Mesodermal cell (in vitro differentiated cells): ENCODE measurements at regions not wholly inside any gene's neighbourhood (a gene's known extent, or its start where the extent isn't known, plus 50 kb on each side); places are given as distances from the start of the nearest gene placed in this dataset.

ENCODE experiments used
- H3K27ac ChIP-seq: 2 replicates; pipeline ENCODE4 v1.7.0; 2013; ENCODE audit warnings: mild to moderate bottlenecking, low read depth, low read length, moderate library complexity; ENCODE audit not compliant: severe bottlenecking
- H3K36me3 ChIP-seq: 2 replicates; pipeline ENCODE4 v1.7.1; 2013; ENCODE audit warnings: mild to moderate bottlenecking, low read length, moderate library complexity; ENCODE audit not compliant: control insufficient read depth, insufficient read depth
- H3K4me1 ChIP-seq: one replicate; pipeline ENCODE4 v1.7.1; 2013; ENCODE audit warnings: mild to moderate bottlenecking, low read length; ENCODE audit not compliant: insufficient read depth, control insufficient read depth, poor library complexity, severe bottlenecking
- H3K4me3 ChIP-seq: 2 replicates; pipeline ENCODE4 v1.7.0; 2013; ENCODE audit warnings: low read length, control low read depth, mild to moderate bottlenecking; ENCODE audit not compliant: insufficient read depth, poor library complexity, severe bottlenecking; ENCODE audit errors: extremely low read depth
- H3K9me3 ChIP-seq: 2 replicates; pipeline ENCODE4 v1.7.1; 2013; ENCODE audit warnings: mild to moderate bottlenecking, low read length, moderate library complexity; ENCODE audit not compliant: control insufficient read depth
- WGBS, 2 experiments: methylation state at CpG; one replicate each; pipeline ENCODE4 v1.1.5; 2013; ENCODE audit warnings: missing lambda C conversion rate in 2 of 2; ENCODE audit not compliant: insufficient coverage in 2 of 2; 5-methylcytosine and 5-hydroxymethylcytosine counted together

GRCh38 chr5:167995844-167996425, 295.5 kb upstream of the WWC1 start:
- WGBS, 2 experiments, result 90 to 95% methylated on average over 10 of the region's 11 CpGs
- H3K36me3 ChIP-seq, result no peaks in the 10 kb centered on the region
- H3K4me1 ChIP-seq, result peaks cover 8% of the 10 kb centered on the region
- H3K9me3 ChIP-seq, result no peaks in the 10 kb centered on the region
- no peak overlapping the region for H3K4me3 ChIP-seq
- H3K27ac ChIP-seq, result no peak overlapping the region

GRCh38 chr5:167998148-167998767, 293.2 kb upstream of the WWC1 start:
- H3K9me3 ChIP-seq, result no peaks in the 10 kb centered on the region
- H3K4me3 ChIP-seq, result no peak overlapping the region
- 75 to 93% methylated on average over 1 to 3 of the region's 6 CpGs for WGBS, 2 experiments
- peaks cover 8% of the 10 kb centered on the region for H3K4me1 ChIP-seq
- no peaks in the 10 kb centered on the region for H3K36me3 ChIP-seq
- no peak overlapping the region for H3K27ac ChIP-seq

GRCh38 chr5:167999182-167999581, 292.3 kb upstream of the WWC1 start:
- Histone ChIP-seq H3K4me1 (peaks cover 8% of the 10 kb centered on the region), H3K36me3 (no peaks in the 10 kb centered on the region), H3K9me3 (no peaks in the 10 kb centered on the region), H3K4me3 (no peak overlapping the region), H3K27ac (no peak overlapping the region)
- 81 to 90% methylated on average over 1 to 2 of the region's 2 CpGs for WGBS, 2 experiments

GRCh38 chr5:168001318-168001717, 290.1 kb upstream of the WWC1 start:
- no peak overlapping the region for H3K27ac ChIP-seq
- H3K4me3 ChIP-seq, result no peak overlapping the region
- H3K4me1 ChIP-seq, result peaks cover 8% of the 10 kb centered on the region
- H3K36me3 ChIP-seq, result no peaks in the 10 kb centered on the region
- no peaks in the 10 kb centered on the region for H3K9me3 ChIP-seq
- WGBS, 2 experiments, result no CpG with 5 or more reads among the region's 2 CpGs

- WGBS, 2 experiments, result 92 to 100% methylated on average over 1 of the region's 4 CpGs
- no peak overlapping the region for H3K27ac ChIP-seq
- H3K36me3 ChIP-seq, result no peaks in the 10 kb centered on the region
- no peak overlapping the region for H3K4me3 ChIP-seq
- H3K9me3 ChIP-seq, result no peaks in the 10 kb centered on the region
- peaks cover 8% of the 10 kb centered on the region for H3K4me1 ChIP-seq
Measured at GRCh38 chr5:168002116-168002515, 289.3 kb upstream of the WWC1 start.

- WGBS, 2 experiments, result 85 to 88% methylated on average over 5 to 6 of the region's 6 CpGs
- Histone ChIP-seq H3K4me1 (no peaks in the 10 kb centered on the region), H3K27ac (no peak overlapping the region), H3K36me3 (no peaks in the 10 kb centered on the region), H3K9me3 (no peaks in the 10 kb centered on the region), H3K4me3 (no peak overlapping the region)
Measured at GRCh38 chr5:168005093-168005492, 286.4 kb upstream of the WWC1 start.

GRCh38 chr5:168005936-168006335, 285.5 kb upstream of the WWC1 start:
- no peaks in the 10 kb centered on the region for H3K9me3 ChIP-seq
- no peak overlapping the region for H3K27ac ChIP-seq
- no peak overlapping the region for H3K4me3 ChIP-seq
- 98% methylated on average over 3 of the region's 3 CpGs; no CpG with 5 or more reads in 1 of the 2 experiments for WGBS, 2 experiments
- no peaks in the 10 kb centered on the region for H3K36me3 ChIP-seq
- no peaks in the 10 kb centered on the region for H3K4me1 ChIP-seq

- H3K4me3 ChIP-seq, result no peak overlapping the region
- H3K27ac ChIP-seq, result no peak overlapping the region
- no peaks in the 10 kb centered on the region for H3K4me1 ChIP-seq
- no peaks in the 10 kb centered on the region for H3K9me3 ChIP-seq
- 87 to 93% methylated on average over 6 of the region's 10 CpGs for WGBS, 2 experiments
- no peaks in the 10 kb centered on the region for H3K36me3 ChIP-seq
Measured at GRCh38 chr5:168006456-168007130, 284.9 kb upstream of the WWC1 start.

GRCh38 chr5:168007286-168007685, 284.2 kb upstream of the WWC1 start:
- Histone ChIP-seq H3K4me1 (no peaks in the 10 kb centered on the region), H3K27ac (no peak overlapping the region)
- 100% methylated on average over 2 to 5 of the region's 8 CpGs for WGBS, 2 experiments

GRCh38 chr5:168008555-168008954, 282.9 kb upstream of the WWC1 start:
- Histone ChIP-seq H3K4me3 (no peak overlapping the region), H3K4me1 (no peaks in the 10 kb centered on the region), H3K9me3 (no peaks in the 10 kb centered on the region), H3K27ac (no peak overlapping the region), H3K36me3 (no peaks in the 10 kb centered on the region)
- 87 to 96% methylated on average over 2 of the region's 4 CpGs for WGBS, 2 experiments

More at GRCh38 chr5:168007286-168007685, 284.2 kb upstream of the WWC1 start:
- no peak overlapping the region for H3K4me3 ChIP-seq
- no peaks in the 10 kb centered on the region for H3K36me3 ChIP-seq
- H3K9me3 ChIP-seq, result no peaks in the 10 kb centered on the region

GRCh38 chr5:168011096-168011495, 280.3 kb upstream of the WWC1 start:
- Histone ChIP-seq H3K4me1 (peaks cover 7% of the 10 kb centered on the region), H3K36me3 (no peaks in the 10 kb centered on the region), H3K9me3 (no peaks in the 10 kb centered on the region), H3K27ac (no peak overlapping the region), H3K4me3 (no peak overlapping the region)
- 93% methylated on average over 3 to 6 of the region's 6 CpGs for WGBS, 2 experiments
